A673 (cell line): ENCODE measurements at regions not wholly inside any gene's neighbourhood (a gene's known extent, or its start where the extent isn't known, plus 50 kb on each side); places are given as distances from the start of the nearest gene placed in this dataset.

Experiments used
- BruUV-seq: library from RNA; stranded (reverse); fragments of 400-500 nt; replicated peaks from 2 replicates; lab custom pipeline; 2021; lab: Mats Ljungman, UMichigan
- CTCF ChIA-PET: fragments of 300-600 bp; sonication (Branson Sonifier 250); formaldehyde crosslinking; loops from one replicate; lab custom pipeline; 2022; ENCODE audit warnings: antibody characterized with exemption; lab: Charles Lee
- POLR2A ChIA-PET: fragments of 300-600 bp; sonication (Branson Sonifier 250); formaldehyde crosslinking; loops from one replicate; lab custom pipeline; 2022; ENCODE audit warnings: antibody characterized with exemption; ENCODE audit not compliant: low non-redundant PET; lab: Charles Lee
- DNase-seq: peaks from one replicate; pipeline ENCODE4 v3.0.0-alpha.2; 2015; ENCODE audit warnings: low spot score
- H3K27ac ChIP-seq: fragments of 200-600 bp; sonication (generic); 2 replicates; pipeline ENCODE4 v1.5.1; 2016; ENCODE audit warnings: mixed run types, low read depth, mild to moderate bottlenecking, mixed read lengths, antibody characterized with exemption, low read length; ENCODE audit not compliant: poor library complexity, severe bottlenecking
- H3K27me3 ChIP-seq: fragments of 200-600 bp; sonication (generic); replicated peaks from 2 replicates; pipeline ENCODE4 v1.6.1; 2017; ENCODE audit warnings: mixed run types, low read depth, mild to moderate bottlenecking, mixed read lengths, antibody characterized with exemption, low read length; ENCODE audit not compliant: insufficient read depth, poor library complexity
- H3K36me3 ChIP-seq: fragments of 200-600 bp; sonication (generic); 2 replicates; pipeline ENCODE4 v1.6.1; 2016; ENCODE audit warnings: mixed run types, mild to moderate bottlenecking, mixed read lengths, antibody characterized with exemption, low read length; ENCODE audit not compliant: insufficient read depth, poor library complexity, severe bottlenecking
- H3K4me1 ChIP-seq: fragments of 200-600 bp; sonication (generic); 2 replicates; pipeline ENCODE4 v1.6.1; 2017; ENCODE audit warnings: mixed run types, mild to moderate bottlenecking, mixed read lengths, antibody characterized with exemption, low read length; ENCODE audit not compliant: insufficient read depth, poor library complexity, severe bottlenecking
- H3K4me3 ChIP-seq: fragments of 200-600 bp; sonication (generic); 2 replicates; pipeline ENCODE4 v1.5.1; 2016; ENCODE audit warnings: low read depth, mixed run types, mild to moderate bottlenecking, mixed read lengths, low read length; ENCODE audit not compliant: poor library complexity, severe bottlenecking
- H3K9me3 ChIP-seq: fragments of 200-600 bp; sonication (generic); 2 replicates; pipeline ENCODE4 v1.6.1; 2016; ENCODE audit warnings: mixed run types, low read depth, mild to moderate bottlenecking, mixed read lengths, antibody characterized with exemption, low read length; ENCODE audit not compliant: poor library complexity, severe bottlenecking
- CTCF ChIP-seq: fragments of 300-800, 200-600 bp; sonication (generic); conservative IDR thresholded peaks from 2 replicates; pipeline ENCODE4 v1.5.1; 2017; ENCODE audit warnings: low read depth, mild to moderate bottlenecking, antibody characterized with exemption, low read length, moderate library complexity, mixed read lengths
- EZH2 ChIP-seq: fragments of 200-600 bp; sonication (generic); IDR thresholded peaks from 2 replicates; pipeline ENCODE4 v1.6.1; 2017; ENCODE audit warnings: borderline replicate concordance, low read depth, mild to moderate bottlenecking, mixed read lengths, antibody characterized with exemption, low read length; ENCODE audit not compliant: poor library complexity, severe bottlenecking
- intact Hi-C: fragments of 100-400 bp; cut with micrococcal nuclease; formaldehyde crosslinking; loops from one replicate; pipeline ENCODE4 v1.10.0; 2022; ENCODE audit not compliant: unreplicated experiment

GRCh38 chr10:128734734-128735133 lies 608.5 kb upstream of the MKI67 start:
- intact Hi-C loops = no loop called here
- no peaks in the 10 kb centered on the region for H3K27me3 ChIP-seq
- DNase-seq = no peak
- H3K4me1 ChIP-seq = peaks cover 2% of the 10 kb centered on the region
- ChIA-PET POLR2A (no interaction called here), CTCF (no interaction called here)
- H3K9me3 ChIP-seq = no peaks in the 10 kb centered on the region
- no peak overlapping the region for H3K4me3 ChIP-seq
- TF ChIP-seq CTCF (no peak), EZH2 (no peak)
- BruUV-seq = no TSS peak
- no peaks in the 10 kb centered on the region for H3K36me3 ChIP-seq
- H3K27ac ChIP-seq = no peak overlapping the region

- H3K27me3 ChIP-seq = no peaks in the 10 kb centered on the region
- no TSS peak for BruUV-seq
- H3K4me3 ChIP-seq = no peak overlapping the region
- no peak overlapping the region for H3K27ac ChIP-seq
- no peaks in the 10 kb centered on the region for H3K9me3 ChIP-seq
- intact Hi-C loops = no loop called here
- no peaks in the 10 kb centered on the region for H3K36me3 ChIP-seq
- ChIA-PET POLR2A (no interaction called here), CTCF (no interaction called here)
- TF ChIP-seq EZH2 (no peak), CTCF (no peak)
- H3K4me1 ChIP-seq = no peaks in the 10 kb centered on the region
- DNase-seq = no peak
Measured at GRCh38 chr10:128735996-128736395, 609.8 kb upstream of the MKI67 start.

DNA sequence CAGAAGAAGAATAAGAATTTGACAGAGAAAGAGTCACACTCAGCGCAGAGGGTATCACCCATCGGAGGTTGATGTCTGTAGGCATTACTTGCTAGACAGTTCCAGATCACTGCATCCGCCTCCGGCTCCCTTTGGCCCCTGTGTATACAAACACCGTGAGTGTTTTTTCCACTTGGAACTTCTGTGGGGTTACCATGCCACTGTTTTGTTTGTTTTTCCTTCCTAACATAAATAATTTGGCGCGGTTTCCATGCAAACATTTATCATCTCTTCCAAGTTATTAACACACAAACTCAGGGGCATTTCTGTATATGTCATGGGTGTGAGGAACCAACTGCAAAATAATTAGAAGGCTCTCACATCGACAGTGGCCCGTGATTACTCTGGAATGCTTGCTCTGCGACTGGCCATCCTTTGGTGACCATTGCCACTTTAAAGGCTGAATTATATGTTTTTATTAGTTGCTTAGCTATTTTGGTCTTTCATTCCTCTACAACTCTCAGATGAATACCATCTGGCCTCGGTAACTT lies 612.2 kb upstream of the MKI67 start:
- CTCF ChIA-PET = no interaction called here
- BruUV-seq = no TSS peak
- Histone ChIP-seq H3K4me3 (no peak overlapping the region), H3K9me3 (no peaks in the 10 kb centered on the region), H3K4me1 (peaks cover 5% of the 10 kb centered on the region), H3K27me3 (no peaks in the 10 kb centered on the region), H3K36me3 (no peaks in the 10 kb centered on the region), H3K27ac (no peak overlapping the region)
- DNase-seq = no peak
- TF ChIP-seq CTCF (no peak), EZH2 (no peak)
- POLR2A ChIA-PET = no interaction called here
- intact Hi-C loops = no loop called here
